ENCODE measurements at regions not wholly inside any gene's neighbourhood (a gene's known extent, or its start where the extent isn't known, plus 50 kb on each side); places are given as distances from the start of the nearest gene placed in this dataset.

DNA sequence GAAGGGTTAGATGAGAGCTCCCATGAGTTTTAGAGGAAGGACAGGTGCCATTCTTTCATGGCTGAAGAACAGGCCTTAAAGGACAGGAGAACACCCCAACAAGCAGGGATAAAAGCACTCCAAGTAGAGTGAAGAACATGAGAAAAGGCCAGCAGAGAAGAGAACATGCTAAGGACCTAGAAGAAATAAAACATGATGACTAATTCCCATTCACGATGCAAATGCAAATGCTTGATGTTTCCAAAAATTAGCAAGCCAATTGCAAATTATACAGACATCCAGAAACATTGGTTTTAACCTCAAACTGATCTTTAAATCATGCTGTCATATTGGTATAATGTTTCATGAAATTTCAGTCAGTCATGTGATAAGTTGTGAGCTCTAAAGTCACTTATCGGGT is 241.7 kb downstream of the CNTN3 start:
- TF ChIP-seq, protein P1, sequence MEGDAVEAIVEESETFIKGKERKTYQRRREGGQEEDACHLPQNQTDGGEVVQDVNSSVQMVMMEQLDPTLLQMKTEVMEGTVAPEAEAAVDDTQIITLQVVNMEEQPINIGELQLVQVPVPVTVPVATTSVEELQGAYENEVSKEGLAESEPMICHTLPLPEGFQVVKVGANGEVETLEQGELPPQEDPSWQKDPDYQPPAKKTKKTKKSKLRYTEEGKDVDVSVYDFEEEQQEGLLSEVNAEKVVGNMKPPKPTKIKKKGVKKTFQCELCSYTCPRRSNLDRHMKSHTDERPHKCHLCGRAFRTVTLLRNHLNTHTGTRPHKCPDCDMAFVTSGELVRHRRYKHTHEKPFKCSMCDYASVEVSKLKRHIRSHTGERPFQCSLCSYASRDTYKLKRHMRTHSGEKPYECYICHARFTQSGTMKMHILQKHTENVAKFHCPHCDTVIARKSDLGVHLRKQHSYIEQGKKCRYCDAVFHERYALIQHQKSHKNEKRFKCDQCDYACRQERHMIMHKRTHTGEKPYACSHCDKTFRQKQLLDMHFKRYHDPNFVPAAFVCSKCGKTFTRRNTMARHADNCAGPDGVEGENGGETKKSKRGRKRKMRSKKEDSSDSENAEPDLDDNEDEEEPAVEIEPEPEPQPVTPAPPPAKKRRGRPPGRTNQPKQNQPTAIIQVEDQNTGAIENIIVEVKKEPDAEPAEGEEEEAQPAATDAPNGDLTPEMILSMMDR (IDR thresholded peaks at IDR 0.05 in 8 of 11, conservative IDR thresholded peaks at IDR 0.05 in 3 of 11): no peak
- TF ChIP-seq POLR2AphosphoS5 (IDR thresholded peaks at IDR 0.05): no peak
